SU-DHL-6 (cell line): ENCODE measurements at regions not wholly inside any gene's neighbourhood (a gene's known extent, or its start where the extent isn't known, plus 50 kb on each side); places are given as distances from the start of the nearest gene placed in this dataset.

Source experiments
- H2AFZ ChIP-seq: fragments of 200-600 bp; sonication (generic); 2 replicates; pipeline ENCODE4 v1.6.1; 2014; ENCODE audit warnings: low read depth, mild to moderate bottlenecking, moderate library complexity, mixed read lengths, antibody characterized with exemption, low read length; ENCODE audit not compliant: severe bottlenecking
- H3F3A ChIP-seq: fragments of 200-600 bp; shearing (Covaris generic); 2 replicates; pipeline ENCODE4 v1.6.0; 2016; ENCODE audit warnings: antibody characterized with exemption, mild to moderate bottlenecking; ENCODE audit not compliant: insufficient read depth
- H3K27ac ChIP-seq: fragments of 200-600 bp; sonication (generic); 2 replicates; pipeline ENCODE4 v1.5.1; 2016; ENCODE audit warnings: low read depth, mild to moderate bottlenecking, low read length, moderate library complexity, mixed read lengths
- H3K27me3 ChIP-seq: fragments of 200-600 bp; sonication (generic), shearing (Covaris generic); 2 replicates; pipeline ENCODE4 v1.6.0; 2014; ENCODE audit warnings: mild to moderate bottlenecking, low read length
- H3K36me3 ChIP-seq: fragments of 200-600 bp; sonication (generic); 2 replicates; pipeline ENCODE4 v1.6.1; 2014; ENCODE audit warnings: mild to moderate bottlenecking, low read length, mixed read lengths
- H3K4me2 ChIP-seq: fragments of 300-600, 200-600 bp; shearing (Covaris generic), sonication (generic); 2 replicates; pipeline ENCODE4 v1.6.0; 2014; ENCODE audit warnings: low read length, low read depth, mild to moderate bottlenecking; ENCODE audit not compliant: poor library complexity, severe bottlenecking
- H3K4me3 ChIP-seq: fragments of 200-600 bp; sonication (generic); 2 replicates; pipeline ENCODE4 v1.5.1; 2014; ENCODE audit warnings: antibody characterized with exemption, low read length, mild to moderate bottlenecking, mixed read lengths; ENCODE audit not compliant: insufficient read depth, poor library complexity, severe bottlenecking
- H3K79me2 ChIP-seq: fragments of 200-600 bp; sonication (generic); 2 replicates; pipeline ENCODE4 v1.6.1; 2014; ENCODE audit warnings: mild to moderate bottlenecking, low read length, moderate library complexity; ENCODE audit not compliant: insufficient read depth
- H3K9ac ChIP-seq: fragments of 200-600 bp; sonication (generic); 2 replicates; pipeline ENCODE4 v1.7.0; 2014; ENCODE audit warnings: mild to moderate bottlenecking, low read length
- H3K9me2 ChIP-seq: fragments of 200-600 bp; sonication (generic); replicated peaks from 2 replicates; pipeline ENCODE4 v1.6.1; 2014; ENCODE audit warnings: low read length; ENCODE audit not compliant: insufficient read depth
- H3K9me3 ChIP-seq: fragments of 200-600 bp; sonication (generic); 2 replicates; pipeline ENCODE4 v1.6.1; 2014; ENCODE audit warnings: low read length, mixed read lengths; ENCODE audit not compliant: insufficient read depth
- H4K20me1 ChIP-seq: fragments of 200-600 bp; sonication (generic); 2 replicates; pipeline ENCODE4 v1.6.1; 2014; ENCODE audit warnings: low read depth, mild to moderate bottlenecking, antibody characterized with exemption, low read length, moderate library complexity, mixed read lengths
- EZH2phosphoT487 ChIP-seq: fragments of 200-600 bp; sonication (generic), shearing (Covaris generic); conservative IDR thresholded peaks from 2 replicates; pipeline ENCODE4 v1.6.1; 2018; ENCODE audit warnings: mild to moderate bottlenecking, antibody characterized with exemption, low read length, moderate library complexity, mixed read lengths
- TF ChIP-seq, protein P1 (sequence below): fragments of 200-600 bp; sonication (generic); IDR thresholded peaks from one replicate; pipeline ENCODE4 v1.5.1; 2017; ENCODE audit warnings: antibody characterized with exemption, mild to moderate bottlenecking, low read length, moderate library complexity; ENCODE audit not compliant: insufficient read depth, poor library complexity, severe bottlenecking

DNA sequence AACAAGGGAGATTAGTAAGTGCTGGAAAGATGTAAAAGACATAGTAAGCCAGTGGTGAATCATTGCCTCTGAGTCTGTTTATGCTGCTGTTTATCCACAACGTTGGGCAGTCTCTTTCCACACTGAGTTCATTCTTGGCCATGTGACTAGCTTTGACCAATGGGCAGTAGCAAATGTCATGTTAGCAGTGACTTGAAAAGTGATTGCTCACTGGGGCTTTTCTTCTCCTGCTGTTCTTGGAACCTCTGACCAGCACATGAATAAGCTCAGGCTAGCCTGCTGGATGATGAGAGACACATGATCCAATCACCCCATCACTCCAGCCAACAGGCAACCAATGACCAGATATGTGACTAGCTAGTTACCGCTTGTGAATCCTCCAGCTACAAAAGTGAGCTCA lies 360.4 kb downstream of the SLC4A3 start:
- Histone ChIP-seq H3K9ac (no peak overlapping the region), H3K4me3 (no peak overlapping the region), H3K27ac (no peak overlapping the region), H4K20me1 (no peaks in the 10 kb centered on the region), H3K9me3 (no peaks in the 10 kb centered on the region), H3K79me2 (no peaks in the 10 kb centered on the region), H3F3A (no peaks in the 10 kb centered on the region), H3K9me2 (no peaks in the 10 kb centered on the region), H3K4me2 (no peak overlapping the region), H2AFZ (no peak overlapping the region), H3K27me3 (no peaks in the 10 kb centered on the region), H3K36me3 (no peaks in the 10 kb centered on the region)
- TF ChIP-seq, protein P1, sequence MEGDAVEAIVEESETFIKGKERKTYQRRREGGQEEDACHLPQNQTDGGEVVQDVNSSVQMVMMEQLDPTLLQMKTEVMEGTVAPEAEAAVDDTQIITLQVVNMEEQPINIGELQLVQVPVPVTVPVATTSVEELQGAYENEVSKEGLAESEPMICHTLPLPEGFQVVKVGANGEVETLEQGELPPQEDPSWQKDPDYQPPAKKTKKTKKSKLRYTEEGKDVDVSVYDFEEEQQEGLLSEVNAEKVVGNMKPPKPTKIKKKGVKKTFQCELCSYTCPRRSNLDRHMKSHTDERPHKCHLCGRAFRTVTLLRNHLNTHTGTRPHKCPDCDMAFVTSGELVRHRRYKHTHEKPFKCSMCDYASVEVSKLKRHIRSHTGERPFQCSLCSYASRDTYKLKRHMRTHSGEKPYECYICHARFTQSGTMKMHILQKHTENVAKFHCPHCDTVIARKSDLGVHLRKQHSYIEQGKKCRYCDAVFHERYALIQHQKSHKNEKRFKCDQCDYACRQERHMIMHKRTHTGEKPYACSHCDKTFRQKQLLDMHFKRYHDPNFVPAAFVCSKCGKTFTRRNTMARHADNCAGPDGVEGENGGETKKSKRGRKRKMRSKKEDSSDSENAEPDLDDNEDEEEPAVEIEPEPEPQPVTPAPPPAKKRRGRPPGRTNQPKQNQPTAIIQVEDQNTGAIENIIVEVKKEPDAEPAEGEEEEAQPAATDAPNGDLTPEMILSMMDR = no peak
- TF ChIP-seq EZH2phosphoT487 = no peak

DNA sequence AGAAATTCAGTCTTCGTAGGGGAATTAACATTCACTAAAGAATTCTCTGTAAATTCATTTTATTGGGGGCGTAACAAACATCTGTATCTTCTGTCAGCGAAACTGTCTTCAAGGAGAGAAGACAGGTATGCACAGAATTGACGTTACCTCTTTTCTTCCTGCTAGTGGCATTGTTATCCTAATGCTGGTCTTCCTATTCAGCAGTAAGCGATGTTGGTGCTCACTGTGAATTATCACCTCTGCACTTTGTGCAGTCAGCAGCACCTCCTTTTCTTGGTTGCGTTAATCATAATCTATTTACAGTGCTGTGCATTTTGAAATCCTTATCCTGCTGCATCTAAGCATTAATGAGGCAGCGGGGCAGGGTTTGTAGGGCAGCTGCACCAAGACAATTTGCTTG lies 362.3 kb downstream of the SLC4A3 start:
- no peak overlapping the region for H3K27ac ChIP-seq
- H3K4me3 ChIP-seq = no peak overlapping the region
- H3K9me3 ChIP-seq = no peaks in the 10 kb centered on the region
- H3K9me2 ChIP-seq = no peaks in the 10 kb centered on the region
- H3K27me3 ChIP-seq = no peaks in the 10 kb centered on the region
- H3K4me2 ChIP-seq = no peak overlapping the region
- H3K9ac ChIP-seq = no peak overlapping the region
- H3K36me3 ChIP-seq = no peaks in the 10 kb centered on the region
- H3K79me2 ChIP-seq = no peaks in the 10 kb centered on the region
- no peaks in the 10 kb centered on the region for H3F3A ChIP-seq
- H2AFZ ChIP-seq = no peak overlapping the region
- TF ChIP-seq, protein P1 = no peak
- no peak for TF ChIP-seq EZH2phosphoT487
- no peaks in the 10 kb centered on the region for H4K20me1 ChIP-seq

DNA sequence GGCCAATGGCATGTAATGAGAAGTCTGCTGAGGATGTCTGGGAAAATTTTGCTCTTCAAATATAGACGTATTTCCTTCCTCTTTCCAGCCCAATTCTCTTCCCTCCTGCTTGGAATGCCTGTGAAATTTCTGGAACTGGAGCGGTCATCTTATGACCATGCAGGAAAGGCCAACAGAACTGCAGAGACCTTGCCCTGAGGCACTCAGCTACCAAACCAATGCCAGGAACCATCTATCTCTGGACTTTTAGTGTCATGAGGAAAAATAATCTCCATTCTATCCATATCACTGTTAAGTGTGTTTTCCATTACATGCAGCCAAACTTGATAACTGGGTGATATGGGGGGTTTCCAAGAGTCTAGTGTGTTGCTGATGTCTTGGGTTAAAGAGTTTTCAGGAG lies 363.7 kb downstream of the SLC4A3 start:
- Histone ChIP-seq H3K9ac (no peak overlapping the region), H3K27me3 (no peaks in the 10 kb centered on the region), H4K20me1 (no peaks in the 10 kb centered on the region), H3K36me3 (no peaks in the 10 kb centered on the region), H3K27ac (no peak overlapping the region), H3K79me2 (no peaks in the 10 kb centered on the region), H2AFZ (no peak overlapping the region), H3F3A (no peaks in the 10 kb centered on the region), H3K9me3 (no peaks in the 10 kb centered on the region), H3K4me2 (no peak overlapping the region), H3K4me3 (no peak overlapping the region), H3K9me2 (no peaks in the 10 kb centered on the region)
- TF ChIP-seq EZH2phosphoT487 = no peak
- TF ChIP-seq, protein P1 = no peak
